Activated T-helper 2 cell treated with anti-CD3 and anti-CD28 coated beads, Interferon-gamma antibody, Interleukin-2, Interleukin-4, amounts not matched to agents 10 μg/mL and 5 μg/mL and 100 μg/mL, durations not matched to agents 14 hours and 24 hours and 36 hours (primary cell): ENCODE measurements at regions not wholly inside any gene's neighbourhood (a gene's known extent, or its start where the extent isn't known, plus 50 kb on each side); places are given as distances from the start of the nearest gene placed in this dataset.
"Not testable (repeated sequence)": the region's sequence is repeated elsewhere in the genome, so short reads cannot be mapped to it uniquely, and the experiment has no call there.

Experiments
- DNase-seq: peaks from one replicate; pipeline ENCODE4 v3.0.0; 2021; ENCODE audit warnings: low spot score
- H3K27ac Mint-ChIP-seq: one replicate; pipeline ENCODE4 v1.8.0; 2021; ENCODE audit warnings: mixed read lengths
- H3K27me3 Mint-ChIP-seq: one replicate; pipeline ENCODE4 v1.8.0; 2021; ENCODE audit warnings: low read depth, mixed read lengths
- H3K36me3 Mint-ChIP-seq: one replicate; pipeline ENCODE4 v1.8.0; 2021; ENCODE audit warnings: low read depth, mixed read lengths
- H3K4me1 Mint-ChIP-seq: one replicate; pipeline ENCODE4 v1.8.0; 2021; ENCODE audit warnings: low read depth, mixed read lengths
- H3K4me3 Mint-ChIP-seq: one replicate; pipeline ENCODE4 v1.8.0; 2021; ENCODE audit warnings: low read depth, mild to moderate bottlenecking, moderate library complexity, mixed read lengths
- H3K9me3 Mint-ChIP-seq: one replicate; pipeline ENCODE4 v1.8.0; 2021; ENCODE audit warnings: mixed read lengths
- intact Hi-C: fragments of 100-400 bp; cut with micrococcal nuclease; formaldehyde crosslinking; loops from one replicate; pipeline ENCODE4 v1.15.1; 2023

- intact Hi-C loops, result no loop called here
- Mint-ChIP-seq H3K27me3 (no peaks in the 10 kb centered on the region), H3K27ac (no peak overlapping the region), H3K36me3 (no peaks in the 10 kb centered on the region), H3K4me1 (no peaks in the 10 kb centered on the region), H3K4me3 (no peak overlapping the region), H3K9me3 (no peaks in the 10 kb centered on the region)
- no peak for DNase-seq
Observed at GRCh38 chr7:98761225-98761624, 108.6 kb downstream of the TMEM130 start.

- no peak overlapping the region for H3K4me3 Mint-ChIP-seq
- intact Hi-C loops, result no loop called here
- no peak overlapping the region for H3K27ac Mint-ChIP-seq
- H3K4me1 Mint-ChIP-seq, result no peaks in the 10 kb centered on the region
- no peaks in the 10 kb centered on the region for H3K36me3 Mint-ChIP-seq
- no peak for DNase-seq
- H3K9me3 Mint-ChIP-seq, result no peaks in the 10 kb centered on the region
- no peaks in the 10 kb centered on the region for H3K27me3 Mint-ChIP-seq
Observed at GRCh38 chr7:98762620-98763019, 107.2 kb downstream of the TMEM130 start.

GRCh38 chr7:98763441-98763840, 106.4 kb downstream of the TMEM130 start:
- Mint-ChIP-seq H3K27me3 (no peaks in the 10 kb centered on the region), H3K9me3 (no peaks in the 10 kb centered on the region), H3K4me1 (no peaks in the 10 kb centered on the region), H3K36me3 (no peaks in the 10 kb centered on the region), H3K27ac (no peak overlapping the region), H3K4me3 (no peak overlapping the region)
- intact Hi-C loops, result no loop called here
- no peak for DNase-seq

- Mint-ChIP-seq H3K27ac (no peak overlapping the region), H3K27me3 (no peaks in the 10 kb centered on the region), H3K36me3 (no peaks in the 10 kb centered on the region), H3K4me3 (no peak overlapping the region), H3K4me1 (no peaks in the 10 kb centered on the region), H3K9me3 (no peaks in the 10 kb centered on the region)
- DNase-seq, result no peak
- intact Hi-C loops, result no loop called here
Observed at GRCh38 chr7:98764946-98765345, 104.9 kb downstream of the TMEM130 start.

GRCh38 chr7:98770085-98770484, 99.7 kb downstream of the TMEM130 start:
- DNase-seq, H3K4me1 Mint-ChIP-seq, intact Hi-C loops, H3K4me3 Mint-ChIP-seq, H3K9me3 Mint-ChIP-seq, H3K36me3 Mint-ChIP-seq, H3K27me3 Mint-ChIP-seq, H3K27ac Mint-ChIP-seq: not testable (repeated sequence)

GRCh38 chr7:98771519-98771918, 98.3 kb downstream of the TMEM130 start:
- DNase-seq, result no peak
- H3K36me3 Mint-ChIP-seq, result no peaks in the 10 kb centered on the region
- H3K9me3 Mint-ChIP-seq, result no peaks in the 10 kb centered on the region
- H3K4me1 Mint-ChIP-seq, result no peaks in the 10 kb centered on the region
- intact Hi-C loops, result no loop called here
- H3K27me3 Mint-ChIP-seq, result no peaks in the 10 kb centered on the region
- H3K4me3 Mint-ChIP-seq, result no peak overlapping the region
- H3K27ac Mint-ChIP-seq, result no peak overlapping the region

GRCh38 chr7:98771941-98772603, 97.7 kb downstream of the TMEM130 start:
- H3K27me3 Mint-ChIP-seq, result no peaks in the 10 kb centered on the region
- DNase-seq, result no peak
- H3K36me3 Mint-ChIP-seq, result no peaks in the 10 kb centered on the region
- H3K4me3 Mint-ChIP-seq, result no peak overlapping the region
- no peak overlapping the region for H3K27ac Mint-ChIP-seq
- H3K9me3 Mint-ChIP-seq, result no peaks in the 10 kb centered on the region
- intact Hi-C loops, result no loop called here
- H3K4me1 Mint-ChIP-seq, result no peaks in the 10 kb centered on the region

GRCh38 chr7:98774884-98775283, 94.9 kb downstream of the TMEM130 start:
- intact Hi-C loops, result no loop called here
- Mint-ChIP-seq H3K27me3 (no peaks in the 10 kb centered on the region), H3K36me3 (no peaks in the 10 kb centered on the region), H3K9me3 (no peaks in the 10 kb centered on the region), H3K27ac (no peak overlapping the region), H3K4me1 (no peaks in the 10 kb centered on the region), H3K4me3 (no peak overlapping the region)
- no peak for DNase-seq

- Mint-ChIP-seq H3K27ac (no peak overlapping the region), H3K4me3 (no peak overlapping the region), H3K4me1 (no peaks in the 10 kb centered on the region), H3K36me3 (no peaks in the 10 kb centered on the region), H3K9me3 (no peaks in the 10 kb centered on the region), H3K27me3 (no peaks in the 10 kb centered on the region)
- intact Hi-C loops, result no loop called here
- DNase-seq, result no peak
Observed at GRCh38 chr7:98777051-98777450, 92.8 kb downstream of the TMEM130 start.

- no peak for DNase-seq
Observed at GRCh38 chr7:98778421-98778820, 91.4 kb downstream of the TMEM130 start.

GRCh38 chr7:98779800-98780587, 89.8 kb downstream of the TMEM130 start:
- no peak overlapping the region for H3K4me3 Mint-ChIP-seq
- no peaks in the 10 kb centered on the region for H3K9me3 Mint-ChIP-seq
- H3K36me3 Mint-ChIP-seq, result no peaks in the 10 kb centered on the region
- intact Hi-C loops, result no loop called here
- H3K4me1 Mint-ChIP-seq, result no peaks in the 10 kb centered on the region
- H3K27me3 Mint-ChIP-seq, result no peaks in the 10 kb centered on the region
- H3K27ac Mint-ChIP-seq, result no peak overlapping the region
- no peak for DNase-seq

More at GRCh38 chr7:98778421-98778820, 91.4 kb downstream of the TMEM130 start:
- Mint-ChIP-seq H3K36me3 (no peaks in the 10 kb centered on the region), H3K9me3 (no peaks in the 10 kb centered on the region), H3K4me3 (no peak overlapping the region), H3K27me3 (no peaks in the 10 kb centered on the region), H3K4me1 (no peaks in the 10 kb centered on the region), H3K27ac (no peak overlapping the region)
- intact Hi-C loops, result no loop called here

- Mint-ChIP-seq H3K9me3 (no peaks in the 10 kb centered on the region), H3K27ac (no peak overlapping the region), H3K27me3 (no peaks in the 10 kb centered on the region), H3K4me3 (no peak overlapping the region), H3K4me1 (no peaks in the 10 kb centered on the region), H3K36me3 (no peaks in the 10 kb centered on the region)
- intact Hi-C loops, result no loop called here
- DNase-seq, result no peak
Observed at GRCh38 chr7:98784216-98784785, 85.5 kb downstream of the TMEM130 start.

- no peak overlapping the region for H3K27ac Mint-ChIP-seq
- no peak overlapping the region for H3K4me3 Mint-ChIP-seq
- H3K27me3 Mint-ChIP-seq, result no peaks in the 10 kb centered on the region
- intact Hi-C loops, result no loop called here
- no peaks in the 10 kb centered on the region for H3K36me3 Mint-ChIP-seq
- no peaks in the 10 kb centered on the region for H3K9me3 Mint-ChIP-seq
- DNase-seq, result no peak
- H3K4me1 Mint-ChIP-seq, result no peaks in the 10 kb centered on the region
Observed at GRCh38 chr7:98785929-98786571, 83.8 kb downstream of the TMEM130 start.
